NCI-H2227 (cell line): ENCODE measurements at regions not wholly inside any gene's neighbourhood (a gene's known extent, or its start where the extent isn't known, plus 50 kb on each side); places are given as distances from the start of the nearest gene placed in this dataset.
"Not testable (repeated sequence)": the region's sequence is repeated elsewhere in the genome, so short reads cannot be mapped to it uniquely, and the experiment has no call there.

Experiments used
- DNase-seq: peaks from one replicate; lab custom pipeline; 2025; ENCODE audit not compliant: unreplicated experiment; lab: John Stamatoyannopoulos, UW

GRCh38 chr2:103167599-103167998 is 405.8 kb downstream of the TMEM182 start:
- DNase-seq: no peak

- no peak for DNase-seq
Observed at GRCh38 chr2:103169861-103170260, 408.0 kb downstream of the TMEM182 start.

- no peak for DNase-seq
Observed at GRCh38 chr2:103172821-103173220, 411.0 kb downstream of the TMEM182 start.

- DNase-seq: no peak
Observed at GRCh38 chr2:103174711-103175110, 412.9 kb downstream of the TMEM182 start.

GRCh38 chr2:103176294-103176915 is 414.6 kb downstream of the TMEM182 start:
- no peak for DNase-seq

- no peak for DNase-seq
Observed at GRCh38 chr2:103179798-103180197, 418.0 kb downstream of the TMEM182 start.

- no peak for DNase-seq
Observed at GRCh38 chr2:103183061-103183460, 421.2 kb downstream of the TMEM182 start.

- DNase-seq: no peak
Observed at GRCh38 chr2:103196802-103197201, 435.0 kb downstream of the TMEM182 start.

- not testable (repeated sequence) for DNase-seq
Observed at GRCh38 chr2:103200774-103201173, 438.9 kb downstream of the TMEM182 start.

GRCh38 chr2:103208916-103209315 is 447.1 kb downstream of the TMEM182 start:
- DNase-seq: no peak

GRCh38 chr2:103213028-103213542 is 451.3 kb downstream of the TMEM182 start:
- DNase-seq: no peak

- DNase-seq: no peak
Observed at GRCh38 chr2:103218516-103218915, 456.7 kb downstream of the TMEM182 start.

- DNase-seq: no peak
Observed at GRCh38 chr2:103219398-103219797, 457.6 kb downstream of the TMEM182 start.

- DNase-seq: no peak
Observed at GRCh38 chr2:103222969-103223368, 461.1 kb downstream of the TMEM182 start.

GRCh38 chr2:103230796-103231195 is 469.0 kb downstream of the TMEM182 start:
- no peak for DNase-seq

GRCh38 chr2:103232865-103233264 is 471.0 kb downstream of the TMEM182 start:
- no peak for DNase-seq

- DNase-seq: no peak
Observed at GRCh38 chr2:103233691-103234090, 471.9 kb downstream of the TMEM182 start.

- no peak for DNase-seq
Observed at GRCh38 chr2:103235283-103235682, 473.5 kb downstream of the TMEM182 start.

- DNase-seq: no peak
Observed at GRCh38 chr2:103249462-103249861, 487.6 kb downstream of the TMEM182 start.

GRCh38 chr2:103252781-103253180 is 490.9 kb downstream of the TMEM182 start:
- DNase-seq: no peak

GRCh38 chr2:103254611-103255010 is 492.8 kb downstream of the TMEM182 start:
- no peak for DNase-seq

- no peak for DNase-seq
Observed at GRCh38 chr2:103264058-103264768, 502.4 kb downstream of the TMEM182 start.

GRCh38 chr2:103265521-103265920 is 503.7 kb downstream of the TMEM182 start:
- DNase-seq: no peak
